NB4 (cell line): ENCODE measurements at regions not wholly inside any gene's neighbourhood (a gene's known extent, or its start where the extent isn't known, plus 50 kb on each side); places are given as distances from the start of the nearest gene placed in this dataset.

ENCODE experiments used
- TF ChIP-seq, protein P1 (sequence below): IDR thresholded peaks from one replicate; pipeline ENCODE4 v1.5.1; 2012; ENCODE audit warnings: low read depth, low read length
- TF ChIP-seq, protein P2 (sequence below): IDR thresholded peaks from 2 replicates; pipeline ENCODE4 v1.6.1; 2011; ENCODE audit warnings: low read depth, low read length

DNA sequence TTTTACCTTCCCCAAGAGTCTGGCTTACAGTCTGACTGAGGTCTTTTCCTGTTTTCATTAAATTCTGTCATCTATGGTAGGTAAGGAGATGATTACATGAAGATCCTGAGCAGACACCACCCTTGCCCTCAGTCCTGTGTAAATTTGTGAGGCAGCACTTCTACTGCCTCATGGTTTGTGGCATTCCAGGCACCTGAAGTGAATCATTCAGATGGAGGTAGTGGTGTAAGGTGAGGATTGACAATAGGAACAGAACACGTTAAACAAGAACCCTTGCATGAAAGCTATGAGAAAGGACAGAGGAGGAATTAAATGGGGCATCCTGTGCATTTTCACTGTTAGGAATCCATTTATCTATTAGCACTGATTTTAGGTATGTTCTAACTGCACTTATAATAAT, 618.6 kb downstream of the TLL1 start:
- TF ChIP-seq, protein P1, sequence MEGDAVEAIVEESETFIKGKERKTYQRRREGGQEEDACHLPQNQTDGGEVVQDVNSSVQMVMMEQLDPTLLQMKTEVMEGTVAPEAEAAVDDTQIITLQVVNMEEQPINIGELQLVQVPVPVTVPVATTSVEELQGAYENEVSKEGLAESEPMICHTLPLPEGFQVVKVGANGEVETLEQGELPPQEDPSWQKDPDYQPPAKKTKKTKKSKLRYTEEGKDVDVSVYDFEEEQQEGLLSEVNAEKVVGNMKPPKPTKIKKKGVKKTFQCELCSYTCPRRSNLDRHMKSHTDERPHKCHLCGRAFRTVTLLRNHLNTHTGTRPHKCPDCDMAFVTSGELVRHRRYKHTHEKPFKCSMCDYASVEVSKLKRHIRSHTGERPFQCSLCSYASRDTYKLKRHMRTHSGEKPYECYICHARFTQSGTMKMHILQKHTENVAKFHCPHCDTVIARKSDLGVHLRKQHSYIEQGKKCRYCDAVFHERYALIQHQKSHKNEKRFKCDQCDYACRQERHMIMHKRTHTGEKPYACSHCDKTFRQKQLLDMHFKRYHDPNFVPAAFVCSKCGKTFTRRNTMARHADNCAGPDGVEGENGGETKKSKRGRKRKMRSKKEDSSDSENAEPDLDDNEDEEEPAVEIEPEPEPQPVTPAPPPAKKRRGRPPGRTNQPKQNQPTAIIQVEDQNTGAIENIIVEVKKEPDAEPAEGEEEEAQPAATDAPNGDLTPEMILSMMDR: no peak
- TF ChIP-seq, protein P2, sequence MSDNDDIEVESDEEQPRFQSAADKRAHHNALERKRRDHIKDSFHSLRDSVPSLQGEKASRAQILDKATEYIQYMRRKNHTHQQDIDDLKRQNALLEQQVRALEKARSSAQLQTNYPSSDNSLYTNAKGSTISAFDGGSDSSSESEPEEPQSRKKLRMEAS: no peak
